Neural cell (in vitro differentiated cells): ENCODE measurements at regions not wholly inside any gene's neighbourhood (a gene's known extent, or its start where the extent isn't known, plus 50 kb on each side); places are given as distances from the start of the nearest gene placed in this dataset.
A peak's percentile ranks its signal among the peaks of the same experiment; 100 is the strongest.

Experiments
- H2AFZ ChIP-seq: fragments of 200-600, 300-800 bp; sonication (generic), shearing (Covaris generic); 2 replicates; pipeline ENCODE4 v1.6.0; 2014; ENCODE audit warnings: low read depth, mild to moderate bottlenecking, antibody characterized with exemption, low read length, moderate library complexity
- H3F3A ChIP-seq: fragments of 200-600 bp; shearing (Covaris generic); 2 replicates; pipeline ENCODE4 v1.6.1; 2016; ENCODE audit warnings: mild to moderate bottlenecking, moderate library complexity, mixed read lengths, antibody characterized with exemption, low read length; ENCODE audit not compliant: insufficient read depth, poor library complexity, severe bottlenecking
- H3K27ac ChIP-seq: fragments of 200-600, 300-800 bp; sonication (generic), shearing (Covaris generic); 2 replicates; pipeline ENCODE4 v1.5.1; 2014; ENCODE audit warnings: mild to moderate bottlenecking, low read length, moderate library complexity
- H3K27me3 ChIP-seq: fragments of 300-800, 200-600 bp; sonication (generic), shearing (Covaris generic); 2 replicates; pipeline ENCODE4 v1.6.0; 2014; ENCODE audit warnings: mild to moderate bottlenecking, low read depth, low read length, moderate library complexity; ENCODE audit not compliant: insufficient read depth
- H3K36me3 ChIP-seq: fragments of 300-800, 200-600 bp; sonication (generic), shearing (Covaris generic); 2 replicates; pipeline ENCODE4 v1.5.1; 2014; ENCODE audit warnings: mild to moderate bottlenecking, antibody characterized with exemption, low read length, moderate library complexity; ENCODE audit not compliant: insufficient read depth
- H3K4me2 ChIP-seq: fragments of 300-800, 200-600 bp; sonication (generic), shearing (Covaris generic); 2 replicates; pipeline ENCODE4 v1.6.0; 2014; ENCODE audit warnings: mild to moderate bottlenecking, low read length
- H3K4me3 ChIP-seq: fragments of 300-800, 200-600 bp; sonication (generic), shearing (Covaris generic); 2 replicates; pipeline ENCODE4 v1.5.1; 2014; ENCODE audit warnings: mild to moderate bottlenecking, low read length, moderate library complexity
- H3K79me2 ChIP-seq: fragments of 200-600 bp; shearing (Covaris generic); replicated peaks from 2 replicates; pipeline ENCODE4 v1.6.0; 2014; ENCODE audit warnings: mild to moderate bottlenecking, low read length, moderate library complexity; ENCODE audit not compliant: insufficient read depth
- H3K9ac ChIP-seq: fragments of 300-800, 200-600 bp; sonication (generic), shearing (Covaris generic); 2 replicates; pipeline ENCODE4 v1.6.1; 2016; ENCODE audit warnings: mild to moderate bottlenecking, low read length, mixed read lengths
- H3K9me2 ChIP-seq: fragments of 200-600 bp; shearing (Covaris generic); 2 replicates; pipeline ENCODE4 v1.6.1; 2016; ENCODE audit warnings: mild to moderate bottlenecking, low read length, mixed read lengths; ENCODE audit not compliant: insufficient read depth
- H3K9me3 ChIP-seq: fragments of 200-600, 300-800 bp; sonication (generic), shearing (Covaris generic); 2 replicates; pipeline ENCODE4 v1.6.1; 2016; ENCODE audit warnings: mild to moderate bottlenecking, mixed run types, low read length, moderate library complexity, mixed read lengths
- H4K20me1 ChIP-seq: fragments of 200-600 bp; shearing (Covaris generic); 2 replicates; pipeline ENCODE4 v1.6.1; 2016; ENCODE audit warnings: mild to moderate bottlenecking, mixed run types; ENCODE audit not compliant: insufficient read depth
- EP300 ChIP-seq: fragments of 450-650 bp; conservative IDR thresholded peaks from 2 replicates; pipeline ENCODE4 v1.6.1; 2014; ENCODE audit warnings: antibody characterized with exemption, mild to moderate bottlenecking, moderate library complexity; ENCODE audit not compliant: poor library complexity, severe bottlenecking
- EZH2 ChIP-seq: fragments of 200-600, 300-800 bp; shearing (Covaris generic), sonication (generic); IDR thresholded peaks from 2 replicates; pipeline ENCODE4 v1.6.1; 2014; ENCODE audit warnings: antibody characterized with exemption, low read length, borderline replicate concordance, mild to moderate bottlenecking; ENCODE audit not compliant: insufficient read depth, poor library complexity, severe bottlenecking
- MXI1 ChIP-seq: fragments of 450-650 bp; conservative IDR thresholded peaks from 2 replicates; pipeline ENCODE4 v1.6.1; 2014; ENCODE audit warnings: antibody characterized with exemption, mild to moderate bottlenecking; ENCODE audit not compliant: poor library complexity, severe bottlenecking
- POLR2AphosphoS5 ChIP-seq: IDR thresholded peaks from 2 replicates; pipeline ENCODE4 v1.6.1; 2012
- RAD21 ChIP-seq: fragments of 450-650 bp; conservative IDR thresholded peaks from 2 replicates; pipeline ENCODE4 v1.6.1; 2014; ENCODE audit warnings: antibody characterized with exemption, mild to moderate bottlenecking, moderate library complexity
- REST ChIP-seq: IDR thresholded peaks from 2 replicates; pipeline ENCODE4 v1.6.1; 2012; ENCODE audit warnings: borderline replicate concordance
- SMC3 ChIP-seq: fragments of 450-650 bp; conservative IDR thresholded peaks from 2 replicates; pipeline ENCODE4 v1.6.1; 2014; ENCODE audit warnings: antibody characterized with exemption, mild to moderate bottlenecking, moderate library complexity; ENCODE audit not compliant: poor library complexity
- TAF1 ChIP-seq: IDR thresholded peaks from 2 replicates; pipeline ENCODE4 v1.6.1; 2012; ENCODE audit warnings: low read depth
- TF ChIP-seq, protein P1 (sequence below): fragments of 450-650 bp; IDR thresholded peaks from 2 replicates; pipeline ENCODE4 v1.5.1; 2014; ENCODE audit warnings: antibody characterized with exemption, mild to moderate bottlenecking, moderate library complexity; ENCODE audit not compliant: poor library complexity, severe bottlenecking

- H3K79me2 ChIP-seq = no peaks in the 10 kb centered on the region
- no peak overlapping the region for H3K27ac ChIP-seq
- no peak overlapping the region for H3K4me3 ChIP-seq
- no peak overlapping the region for H3K9ac ChIP-seq
- no peak overlapping the region for H2AFZ ChIP-seq
- H3K36me3 ChIP-seq = no peaks in the 10 kb centered on the region
- H3K4me2 ChIP-seq = no peak overlapping the region
- TF ChIP-seq MXI1 = no peak
- no peaks in the 10 kb centered on the region for H3K27me3 ChIP-seq
- H4K20me1 ChIP-seq = no peaks in the 10 kb centered on the region
- H3K9me3 ChIP-seq = no peaks in the 10 kb centered on the region
- no peaks in the 10 kb centered on the region for H3F3A ChIP-seq
- H3K9me2 ChIP-seq = no peaks in the 10 kb centered on the region
These were observed 92.4 kb downstream of the FSCB start for GRCh38 chr14:44414646-44415045.

DNA sequence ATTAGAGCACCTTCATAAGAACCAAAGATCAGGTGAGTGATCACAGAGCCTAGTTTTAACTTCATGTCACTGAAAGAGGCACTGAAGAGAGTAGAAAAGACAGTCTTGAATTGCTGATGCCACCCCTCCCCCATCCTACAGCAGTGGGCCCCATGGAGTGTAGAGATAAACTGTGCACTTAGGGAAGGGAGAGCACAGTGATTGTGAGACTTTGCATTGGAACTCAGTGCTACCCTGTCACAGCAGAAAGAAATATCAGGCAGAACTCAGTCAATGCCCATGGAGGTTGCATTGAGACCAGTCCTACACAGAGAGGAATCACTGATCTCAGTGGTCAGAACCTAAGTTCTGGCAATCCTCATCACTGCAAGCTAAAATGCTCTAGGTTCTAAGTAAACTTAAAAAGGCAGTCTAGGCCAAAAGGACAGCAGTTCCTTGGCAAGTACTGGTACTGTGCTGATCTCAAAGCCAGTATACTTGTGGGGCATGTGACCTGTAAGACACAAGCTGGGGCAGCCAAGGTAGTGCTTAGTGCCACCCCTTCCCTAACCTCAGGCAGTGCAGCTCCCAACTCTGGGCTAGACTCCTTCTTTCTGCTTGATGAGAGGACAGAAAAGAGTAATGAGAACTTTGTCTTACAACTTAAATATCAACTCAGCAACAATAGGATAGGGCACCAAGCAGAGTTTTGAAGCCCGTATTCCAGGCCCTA, 94.1 kb downstream of the FSCB start:
- H3K9me2 ChIP-seq = no peaks in the 10 kb centered on the region
- no peak overlapping the region for H2AFZ ChIP-seq
- no peak overlapping the region for H3K9ac ChIP-seq
- no peaks in the 10 kb centered on the region for H4K20me1 ChIP-seq
- H3K4me2 ChIP-seq = no peak overlapping the region
- TF ChIP-seq EP300 (no peak), POLR2AphosphoS5 (peak; percentile 17)
- no peaks in the 10 kb centered on the region for H3K9me3 ChIP-seq
- no peak overlapping the region for H3K4me3 ChIP-seq
- H3K36me3 ChIP-seq = no peaks in the 10 kb centered on the region
- no peaks in the 10 kb centered on the region for H3F3A ChIP-seq
- H3K79me2 ChIP-seq = no peaks in the 10 kb centered on the region
- H3K27me3 ChIP-seq = no peaks in the 10 kb centered on the region
- no peak overlapping the region for H3K27ac ChIP-seq

DNA sequence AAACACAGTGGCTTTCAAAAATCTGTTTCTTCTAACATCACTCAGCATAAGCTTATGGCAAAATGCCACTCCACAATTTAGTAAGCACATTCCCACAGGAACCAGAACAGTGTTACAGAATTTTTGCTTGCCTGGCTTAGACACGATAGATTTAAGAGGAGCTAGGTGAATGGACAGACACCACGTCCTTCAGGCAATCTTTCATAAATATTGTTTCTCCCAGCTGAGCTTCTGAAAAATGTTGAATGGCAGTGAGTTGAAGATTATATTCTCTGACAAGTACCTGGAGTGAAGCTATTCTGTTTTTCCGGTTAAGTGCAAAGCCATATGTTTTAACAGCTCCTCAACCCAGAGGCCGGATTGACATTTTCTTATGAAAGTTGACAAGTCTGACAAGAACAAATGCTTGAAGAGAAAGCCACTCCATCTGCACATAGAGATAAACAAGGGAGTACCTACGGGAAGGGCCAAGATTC, 102.0 kb downstream of the FSCB start:
- Histone ChIP-seq H4K20me1 (no peaks in the 10 kb centered on the region), H2AFZ (no peak overlapping the region), H3K27ac (peak overlapping the region; percentile 36), H3K9me3 (no peaks in the 10 kb centered on the region), H3K9ac (no peak overlapping the region), H3K36me3 (no peaks in the 10 kb centered on the region), H3K4me2 (no peak overlapping the region), H3K4me3 (peak overlapping the region; percentile 42), H3K27me3 (no peaks in the 10 kb centered on the region), H3K9me2 (no peaks in the 10 kb centered on the region), H3K79me2 (no peaks in the 10 kb centered on the region), H3F3A (peaks cover 3% of the 10 kb centered on the region)
- TF ChIP-seq SMC3 (no peak), REST (peak; percentile 70), TAF1 (no peak), MXI1 (no peak), RAD21 (peak; percentile 25), EZH2 (no peak), POLR2AphosphoS5 (peak; percentile 90), EP300 (peak; percentile 99)
- TF ChIP-seq, protein P1, sequence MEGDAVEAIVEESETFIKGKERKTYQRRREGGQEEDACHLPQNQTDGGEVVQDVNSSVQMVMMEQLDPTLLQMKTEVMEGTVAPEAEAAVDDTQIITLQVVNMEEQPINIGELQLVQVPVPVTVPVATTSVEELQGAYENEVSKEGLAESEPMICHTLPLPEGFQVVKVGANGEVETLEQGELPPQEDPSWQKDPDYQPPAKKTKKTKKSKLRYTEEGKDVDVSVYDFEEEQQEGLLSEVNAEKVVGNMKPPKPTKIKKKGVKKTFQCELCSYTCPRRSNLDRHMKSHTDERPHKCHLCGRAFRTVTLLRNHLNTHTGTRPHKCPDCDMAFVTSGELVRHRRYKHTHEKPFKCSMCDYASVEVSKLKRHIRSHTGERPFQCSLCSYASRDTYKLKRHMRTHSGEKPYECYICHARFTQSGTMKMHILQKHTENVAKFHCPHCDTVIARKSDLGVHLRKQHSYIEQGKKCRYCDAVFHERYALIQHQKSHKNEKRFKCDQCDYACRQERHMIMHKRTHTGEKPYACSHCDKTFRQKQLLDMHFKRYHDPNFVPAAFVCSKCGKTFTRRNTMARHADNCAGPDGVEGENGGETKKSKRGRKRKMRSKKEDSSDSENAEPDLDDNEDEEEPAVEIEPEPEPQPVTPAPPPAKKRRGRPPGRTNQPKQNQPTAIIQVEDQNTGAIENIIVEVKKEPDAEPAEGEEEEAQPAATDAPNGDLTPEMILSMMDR = no peak
